ENCODE measurements at regions not wholly inside any gene's neighbourhood (a gene's known extent, or its start where the extent isn't known, plus 50 kb on each side); places are given as distances from the start of the nearest gene placed in this dataset.

DNA sequence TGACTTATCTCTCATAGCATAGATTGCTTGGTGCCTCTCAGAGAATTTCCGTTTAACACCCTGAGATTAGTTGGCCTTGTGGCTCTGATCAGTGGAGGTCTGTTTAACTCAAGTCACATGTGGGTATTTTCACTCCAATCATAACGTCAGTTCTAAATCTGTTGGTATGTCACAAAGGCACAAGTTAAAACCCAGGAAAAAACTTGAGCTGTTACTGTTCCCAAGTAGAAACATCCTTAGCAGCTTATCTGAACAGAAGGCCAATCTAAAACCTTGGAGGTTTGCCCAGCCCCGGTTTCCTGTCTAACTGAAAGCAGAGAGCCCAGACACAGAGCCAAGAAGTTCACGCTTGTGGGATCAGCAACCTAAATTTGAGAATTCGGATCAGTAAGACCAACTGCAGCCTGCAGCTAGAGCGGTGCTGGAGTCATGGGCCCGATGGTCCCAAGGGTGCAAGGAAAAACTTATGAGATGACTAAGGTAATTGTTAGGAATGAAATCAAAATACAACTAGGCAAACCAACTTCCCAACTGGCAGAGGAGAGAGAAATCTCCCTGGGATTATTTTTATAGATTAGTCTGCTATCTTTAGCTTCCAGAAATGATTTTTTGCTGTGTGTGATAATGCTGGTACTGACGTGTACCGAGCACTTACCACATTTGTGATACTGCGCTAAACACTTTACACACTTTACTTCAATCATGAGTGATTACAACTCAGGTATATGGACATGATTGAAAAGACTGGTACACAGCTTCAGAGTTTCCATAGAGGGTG, 90.2 kb upstream of the C1orf21 start:
- no peak for TF ChIP-seq POLR2A (IDR thresholded peaks at IDR 0.05; ENCODE audit: low read length)
- no peak for TF ChIP-seq GATA1 (IDR thresholded peaks at IDR 0.05; ENCODE audit: low read depth, low read length)
